Smooth muscle cell (in vitro differentiated cells): ENCODE measurements at regions not wholly inside any gene's neighbourhood (a gene's known extent, or its start where the extent isn't known, plus 50 kb on each side); places are given as distances from the start of the nearest gene placed in this dataset.

ENCODE experiments used
- DNase-seq: peaks from one replicate; lab custom pipeline; 2025; ENCODE audit not compliant: unreplicated experiment; lab: John Stamatoyannopoulos, UW
- H2AFZ ChIP-seq: fragments of 200-600 bp; sonication (generic); 2 replicates; pipeline ENCODE4 v1.6.0; 2016; ENCODE audit warnings: antibody characterized with exemption, low read depth, mild to moderate bottlenecking
- H3F3A ChIP-seq: fragments of 200-600 bp; sonication (generic); 2 replicates; pipeline ENCODE4 v1.6.0; 2017; ENCODE audit warnings: antibody characterized with exemption, low read depth
- H3K27ac ChIP-seq: fragments of 200-600 bp; sonication (generic); 2 replicates; pipeline ENCODE4 v1.5.1; 2016; ENCODE audit warnings: low read depth, mild to moderate bottlenecking
- H3K27me3 ChIP-seq: fragments of 200-600 bp; sonication (generic); 2 replicates; pipeline ENCODE4 v1.6.1; 2016; ENCODE audit warnings: low read depth, mild to moderate bottlenecking
- H3K36me3 ChIP-seq: fragments of 200-600 bp; sonication (generic); 2 replicates; pipeline ENCODE4 v1.5.1; 2016; ENCODE audit warnings: low read depth
- H3K4me1 ChIP-seq: fragments of 200-600 bp; sonication (generic); 2 replicates; pipeline ENCODE4 v1.5.1; 2016; ENCODE audit warnings: low read depth
- H3K4me2 ChIP-seq: fragments of 200-600 bp; sonication (generic); 2 replicates; pipeline ENCODE4 v1.6.0; 2016; ENCODE audit warnings: mild to moderate bottlenecking
- H3K4me3 ChIP-seq: fragments of 200-600 bp; sonication (generic); 2 replicates; pipeline ENCODE4 v1.5.1; 2016; ENCODE audit warnings: mild to moderate bottlenecking
- H3K79me2 ChIP-seq: fragments of 200-600 bp; sonication (generic); 2 replicates; pipeline ENCODE4 v1.6.0; 2016; ENCODE audit warnings: low read depth, mild to moderate bottlenecking
- H3K9ac ChIP-seq: fragments of 200-600 bp; sonication (generic); 2 replicates; pipeline ENCODE4 v1.6.0; 2016; ENCODE audit warnings: low read depth
- H3K9me3 ChIP-seq: fragments of 200-600 bp; sonication (generic); replicated peaks from 2 replicates; pipeline ENCODE4 v1.5.1; 2016; ENCODE audit warnings: low read depth
- H4K20me1 ChIP-seq: fragments of 200-600 bp; sonication (generic); 2 replicates; pipeline ENCODE4 v1.6.0; 2016; ENCODE audit warnings: low read depth
- CTCF ChIP-seq: fragments of 200-600 bp; sonication (generic); IDR thresholded peaks from 2 replicates; pipeline ENCODE4 v1.5.1; 2017; ENCODE audit warnings: borderline replicate concordance, mild to moderate bottlenecking, antibody characterized with exemption; ENCODE audit not compliant: insufficient read depth, poor library complexity, severe bottlenecking
- WGBS: methylation state at CpG from one replicate; pipeline ENCODE4 v1.1.7; 2016; ENCODE audit warnings: low lambda C conversion rate; 5-methylcytosine and 5-hydroxymethylcytosine counted together

DNA sequence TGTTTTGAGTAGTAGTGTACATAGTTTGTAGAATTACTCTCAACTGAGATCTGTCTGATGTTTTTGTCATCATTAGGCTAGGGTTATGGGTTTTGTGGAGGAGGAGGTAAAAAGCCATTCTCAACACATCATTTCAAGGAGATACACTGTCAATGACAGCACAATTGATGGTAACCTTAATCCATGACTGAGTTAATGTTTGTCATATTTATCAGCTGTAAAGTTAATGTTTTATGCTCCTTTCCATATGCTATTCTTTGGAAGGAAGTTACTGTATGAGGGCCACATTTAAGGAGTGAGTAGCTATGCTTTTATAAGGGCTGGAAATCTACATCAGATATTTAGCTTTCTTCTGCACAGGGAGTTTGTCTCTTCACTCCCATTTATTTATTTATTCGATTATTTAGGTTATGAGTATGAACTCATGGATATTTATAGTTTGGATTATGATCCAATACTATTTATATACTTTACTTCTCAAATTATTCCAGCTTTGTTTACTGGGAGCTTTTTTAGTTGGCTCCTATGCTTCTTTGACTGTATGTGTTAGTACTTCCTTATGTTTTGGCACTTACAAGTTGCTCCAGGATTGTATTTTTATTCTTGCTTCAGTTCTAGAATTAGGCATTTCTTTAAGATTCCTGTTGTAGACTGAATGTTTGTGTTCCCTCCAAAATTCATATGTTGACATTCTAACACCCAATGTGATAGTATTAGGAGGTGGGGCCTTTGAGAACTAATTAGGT lies 156.6 kb upstream of the HCRTR2 start:
- Histone ChIP-seq H3K27me3 (no peaks in the 10 kb centered on the region), H3K36me3 (no peaks in the 10 kb centered on the region), H3F3A (no peaks in the 10 kb centered on the region), H3K4me2 (no peak overlapping the region), H3K27ac (no peak overlapping the region), H3K79me2 (no peaks in the 10 kb centered on the region), H2AFZ (no peak overlapping the region), H3K9me3 (no peaks in the 10 kb centered on the region), H3K4me1 (no peaks in the 10 kb centered on the region), H3K4me3 (no peak overlapping the region), H3K9ac (no peak overlapping the region), H4K20me1 (no peaks in the 10 kb centered on the region)
- 78% methylated on average over 1 of the region's 1 CpG for WGBS
- DNase-seq = no peak
- TF ChIP-seq CTCF = no peak

GRCh38 chr6:55019591-55019990 lies 154.7 kb upstream of the HCRTR2 start:
- Histone ChIP-seq H3F3A (no peaks in the 10 kb centered on the region), H3K27ac (no peak overlapping the region), H3K4me1 (no peaks in the 10 kb centered on the region), H3K27me3 (no peaks in the 10 kb centered on the region), H4K20me1 (no peaks in the 10 kb centered on the region), H3K36me3 (no peaks in the 10 kb centered on the region), H3K9ac (no peak overlapping the region), H3K4me2 (no peak overlapping the region), H2AFZ (no peak overlapping the region), H3K4me3 (no peak overlapping the region), H3K9me3 (no peaks in the 10 kb centered on the region), H3K79me2 (no peaks in the 10 kb centered on the region)
- no peak for TF ChIP-seq CTCF
- no peak for DNase-seq

GRCh38 chr6:55023230-55023629 lies 151.1 kb upstream of the HCRTR2 start:
- no peaks in the 10 kb centered on the region for H3K9me3 ChIP-seq
- no peak for DNase-seq
- no peak for TF ChIP-seq CTCF
- no peaks in the 10 kb centered on the region for H3K27me3 ChIP-seq
- H3K79me2 ChIP-seq = no peaks in the 10 kb centered on the region
- no peak overlapping the region for H3K4me2 ChIP-seq
- no peaks in the 10 kb centered on the region for H4K20me1 ChIP-seq
- H3K4me1 ChIP-seq = no peaks in the 10 kb centered on the region
- H3K27ac ChIP-seq = no peak overlapping the region
- no peaks in the 10 kb centered on the region for H3F3A ChIP-seq
- WGBS = 80% methylated on average over 3 of the region's 3 CpGs
- no peaks in the 10 kb centered on the region for H3K36me3 ChIP-seq
- H3K4me3 ChIP-seq = no peak overlapping the region
- H3K9ac ChIP-seq = no peak overlapping the region
- no peak overlapping the region for H2AFZ ChIP-seq

DNA sequence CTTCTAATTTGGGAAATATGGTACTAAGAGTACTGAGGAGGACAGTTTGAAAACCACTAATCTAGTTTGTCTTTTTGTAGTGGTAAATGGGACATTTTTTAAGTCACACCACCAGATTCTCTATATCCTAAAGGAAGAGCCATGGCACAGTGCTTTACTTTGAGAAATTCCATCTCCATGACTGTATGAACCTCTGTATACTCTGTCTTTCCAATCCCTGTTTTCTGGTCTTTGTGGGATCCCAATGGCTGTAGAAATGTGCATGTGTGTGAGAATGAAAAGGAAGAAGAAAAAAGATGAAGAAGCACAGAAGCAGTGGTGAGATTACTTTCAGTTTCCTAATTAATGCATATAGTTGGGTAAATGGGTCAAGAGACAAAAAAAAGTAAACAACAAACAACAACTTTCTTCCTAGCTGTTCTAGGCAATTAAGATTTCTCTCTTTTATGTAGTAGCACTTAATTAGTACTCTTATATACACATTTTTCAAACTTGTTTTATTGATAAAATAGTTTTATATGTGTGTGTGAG lies 141.2 kb upstream of the HCRTR2 start:
- Histone ChIP-seq H3K79me2 (no peaks in the 10 kb centered on the region), H3F3A (no peaks in the 10 kb centered on the region), H4K20me1 (no peaks in the 10 kb centered on the region), H3K4me1 (peaks cover 13% of the 10 kb centered on the region), H3K27me3 (no peaks in the 10 kb centered on the region), H3K27ac (peak overlapping the region; percentile 66), H2AFZ (no peak overlapping the region), H3K4me3 (no peak overlapping the region), H3K9me3 (no peaks in the 10 kb centered on the region), H3K36me3 (peaks cover 5% of the 10 kb centered on the region), H3K4me2 (peak overlapping the region; percentile 79), H3K9ac (no peak overlapping the region)
- no peak for TF ChIP-seq CTCF
- DNase-seq = no peak
